Hematopoietic multipotent progenitor cell treated with erythropoietin and hydrocortisone succinate and interleukin-3 and kit ligand, for 15 days (in vitro differentiated cells): ENCODE measurements at regions not wholly inside any gene's neighbourhood (a gene's known extent, or its start where the extent isn't known, plus 50 kb on each side); places are given as distances from the start of the nearest gene placed in this dataset.
"Not testable (repeated sequence)": the region's sequence is repeated elsewhere in the genome, so short reads cannot be mapped to it uniquely, and the experiment has no call there.

Source experiments
- DNase-seq: peaks from one replicate; pipeline ENCODE4 v3.0.0-alpha.2; 2015; ENCODE audit warnings: low spot score

DNA sequence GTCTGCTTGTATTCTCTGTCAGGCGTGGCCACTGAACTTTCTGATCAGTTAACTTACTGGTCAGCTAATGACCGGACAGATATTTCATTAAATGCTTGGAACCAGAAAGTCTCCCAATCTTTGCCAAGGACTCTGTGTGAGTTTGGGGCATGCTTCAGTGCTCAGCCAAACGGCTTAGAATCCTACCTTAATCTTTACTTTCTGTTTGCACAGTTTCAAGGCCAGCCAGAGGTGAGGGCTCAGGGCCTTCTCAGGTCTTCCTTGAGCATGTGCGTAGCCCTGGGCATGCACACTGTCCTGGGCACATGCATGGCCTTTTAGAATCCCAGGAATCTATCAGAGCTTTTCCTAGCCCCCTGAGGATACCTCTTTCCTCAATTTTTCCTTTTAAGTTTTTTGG lies 230.1 kb downstream of the RAB11FIP4 start:
- DNase-seq = no peak

DNA sequence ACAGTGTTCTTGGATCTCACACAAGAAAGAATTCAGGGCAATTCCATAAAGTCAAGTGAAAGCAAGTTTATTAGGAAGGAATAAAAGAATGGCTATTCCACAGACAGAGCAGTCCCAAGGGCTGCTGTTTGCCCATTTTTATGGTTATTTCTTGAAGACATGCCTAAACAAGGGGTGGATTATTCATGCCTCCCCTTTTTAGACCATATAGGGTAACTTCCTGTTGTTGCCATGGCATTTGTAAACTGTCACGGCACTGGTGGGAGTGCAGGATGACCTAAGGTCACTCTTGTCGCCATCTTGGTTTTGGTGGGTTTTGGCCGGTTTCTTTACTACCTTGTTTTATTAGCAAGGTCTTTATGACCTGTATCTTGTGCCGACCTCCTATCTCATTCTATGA lies 219.6 kb downstream of the RAB11FIP4 start:
- not testable (repeated sequence) for DNase-seq

DNA sequence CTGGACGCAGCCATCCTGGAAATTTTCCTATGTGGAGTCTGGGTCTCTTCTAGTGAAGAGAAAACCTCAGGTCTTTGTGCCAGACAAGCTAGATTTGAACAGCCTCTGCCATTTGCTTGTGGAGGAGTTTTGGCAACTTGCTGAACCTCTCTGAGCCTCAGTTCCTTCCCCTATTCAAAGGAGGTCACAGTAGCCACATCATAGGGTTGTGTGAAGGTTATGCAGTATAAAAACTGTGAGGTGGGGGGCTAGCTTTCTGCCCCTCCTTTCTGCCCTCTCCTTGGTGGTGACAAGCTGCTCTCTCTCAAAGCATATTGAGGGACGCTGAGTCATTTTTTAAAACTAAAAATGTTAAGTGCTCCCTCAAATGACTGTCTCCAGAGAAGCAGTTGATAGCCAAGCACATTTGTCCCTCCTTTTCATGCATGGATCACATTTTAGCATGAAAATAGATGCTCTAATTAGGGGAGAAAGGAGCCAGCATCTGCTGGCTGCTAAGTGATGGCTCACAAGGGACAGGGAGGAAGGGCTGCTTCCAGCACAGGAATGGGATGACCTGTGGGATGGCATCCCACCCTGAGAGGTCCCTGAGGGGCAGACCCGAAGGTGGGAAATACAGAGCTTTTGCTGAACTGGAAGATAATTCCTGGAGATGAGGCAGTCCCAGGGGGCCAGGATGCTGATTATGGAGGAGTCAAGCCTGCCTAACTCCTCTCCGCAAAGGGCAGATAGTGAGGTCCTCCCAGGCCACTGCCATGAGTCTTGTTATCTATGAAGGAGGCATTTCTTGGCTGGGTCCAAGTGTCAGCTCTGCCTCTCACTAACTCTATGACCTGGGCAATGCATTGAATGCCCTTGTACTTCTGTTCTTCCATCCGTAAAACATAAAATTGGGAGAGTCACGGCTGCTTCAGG lies 218.8 kb downstream of the RAB11FIP4 start:
- DNase-seq = no peak

DNA sequence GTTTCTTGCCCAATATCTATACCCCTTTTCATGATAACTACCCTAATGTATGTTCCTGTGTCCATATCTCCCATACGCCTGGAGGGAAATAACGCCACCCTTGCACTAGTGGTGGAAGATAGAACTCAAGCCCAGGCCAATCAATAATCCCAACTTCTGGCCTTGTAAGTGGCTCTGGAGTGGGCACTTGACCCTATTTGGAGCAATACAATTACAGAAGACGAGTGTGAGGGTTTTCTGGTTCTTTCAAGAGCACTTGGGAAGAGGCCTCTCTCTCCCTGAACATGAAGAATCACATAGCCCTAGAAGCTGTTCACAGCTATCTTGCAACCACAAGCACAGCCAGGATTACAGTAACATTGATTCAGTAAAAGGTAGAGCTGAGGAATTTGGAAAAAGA lies 217.9 kb downstream of the RAB11FIP4 start:
- DNase-seq = no peak

DNA sequence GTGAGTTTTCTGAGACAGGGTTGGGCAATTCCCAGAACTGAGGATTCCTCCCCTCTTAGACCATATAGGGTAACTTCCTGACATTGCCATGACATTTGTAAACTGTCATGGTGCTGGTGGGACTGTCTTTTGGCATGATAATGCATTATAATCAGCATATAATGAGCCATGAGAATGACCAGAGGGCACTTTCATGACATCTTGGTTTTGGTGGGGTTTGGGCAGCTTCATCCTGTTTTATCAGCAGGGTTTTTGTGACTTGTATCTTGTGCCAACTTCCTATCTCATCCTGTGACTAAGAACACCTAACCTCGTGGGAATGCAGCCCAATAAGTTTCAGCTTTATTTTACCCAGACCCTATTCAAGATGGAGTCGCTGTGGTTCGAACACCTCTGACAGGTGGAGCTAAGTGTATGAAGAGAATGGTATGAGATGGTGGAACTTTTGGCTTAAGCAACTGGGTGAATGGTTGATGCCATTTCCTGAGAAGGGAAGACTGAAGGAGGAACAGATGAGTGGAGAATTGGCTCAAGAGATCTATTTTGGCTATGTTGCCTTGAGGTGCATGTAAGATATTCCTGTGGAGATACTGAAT lies 217.3 kb downstream of the RAB11FIP4 start:
- no peak for DNase-seq

DNA sequence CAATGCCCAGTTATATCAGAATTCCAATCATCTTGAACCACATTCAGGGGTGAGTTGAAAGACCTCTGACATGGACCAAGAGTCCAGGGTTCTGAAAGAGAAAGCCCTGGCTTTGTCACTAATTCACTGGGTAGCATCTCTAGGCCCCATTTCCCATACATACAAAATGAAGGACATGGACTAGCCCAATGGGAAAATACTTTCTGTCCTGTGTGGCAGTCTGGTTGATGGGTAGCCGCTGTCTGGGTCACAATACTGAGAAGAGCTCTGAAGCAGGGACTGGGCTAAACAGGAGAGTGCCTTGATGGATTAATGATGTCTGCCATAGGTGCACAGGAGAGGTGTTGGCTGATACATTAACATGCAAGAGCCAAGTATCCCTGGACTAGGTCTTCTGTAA lies 214.3 kb downstream of the RAB11FIP4 start:
- DNase-seq = no peak

DNA sequence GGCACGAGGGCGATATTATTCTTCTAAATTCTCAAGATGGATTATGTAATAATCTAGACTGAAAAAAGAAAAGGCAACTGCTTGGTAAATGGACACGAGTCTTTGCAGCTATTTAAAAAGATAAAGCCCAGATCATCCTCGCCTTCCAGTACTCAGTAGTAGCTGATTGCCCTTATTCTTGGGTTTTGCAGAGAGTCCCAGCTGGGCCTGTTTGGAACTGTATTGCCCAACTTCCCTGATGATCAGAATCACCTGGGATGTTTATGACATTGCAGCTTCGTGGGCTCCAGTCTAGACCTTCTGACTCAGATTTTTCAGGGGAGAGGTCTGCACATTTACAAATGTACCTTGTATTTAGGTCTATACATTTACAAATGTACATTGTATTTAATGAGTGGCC lies 213.5 kb downstream of the RAB11FIP4 start:
- DNase-seq = no peak

DNA sequence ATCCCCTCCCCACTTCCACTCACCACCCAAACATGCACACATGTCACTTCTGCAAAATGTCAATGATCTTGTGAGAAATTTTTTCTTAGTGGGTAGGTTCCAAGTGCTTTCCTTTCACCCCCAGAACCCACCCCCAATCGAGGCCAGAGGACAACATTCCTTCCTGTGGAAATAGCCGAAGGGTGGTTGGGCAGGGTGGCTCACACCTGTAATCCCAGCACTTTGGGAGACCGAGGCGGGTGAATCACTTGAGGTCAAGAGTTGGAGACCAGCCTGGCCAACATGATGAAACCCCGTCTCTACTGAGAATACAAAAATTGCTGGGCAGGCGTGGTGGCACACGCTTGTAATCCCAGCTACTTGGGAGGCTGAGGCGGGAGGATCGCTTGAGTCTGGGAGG lies 208.7 kb downstream of the RAB11FIP4 start:
- not testable (repeated sequence) for DNase-seq

DNA sequence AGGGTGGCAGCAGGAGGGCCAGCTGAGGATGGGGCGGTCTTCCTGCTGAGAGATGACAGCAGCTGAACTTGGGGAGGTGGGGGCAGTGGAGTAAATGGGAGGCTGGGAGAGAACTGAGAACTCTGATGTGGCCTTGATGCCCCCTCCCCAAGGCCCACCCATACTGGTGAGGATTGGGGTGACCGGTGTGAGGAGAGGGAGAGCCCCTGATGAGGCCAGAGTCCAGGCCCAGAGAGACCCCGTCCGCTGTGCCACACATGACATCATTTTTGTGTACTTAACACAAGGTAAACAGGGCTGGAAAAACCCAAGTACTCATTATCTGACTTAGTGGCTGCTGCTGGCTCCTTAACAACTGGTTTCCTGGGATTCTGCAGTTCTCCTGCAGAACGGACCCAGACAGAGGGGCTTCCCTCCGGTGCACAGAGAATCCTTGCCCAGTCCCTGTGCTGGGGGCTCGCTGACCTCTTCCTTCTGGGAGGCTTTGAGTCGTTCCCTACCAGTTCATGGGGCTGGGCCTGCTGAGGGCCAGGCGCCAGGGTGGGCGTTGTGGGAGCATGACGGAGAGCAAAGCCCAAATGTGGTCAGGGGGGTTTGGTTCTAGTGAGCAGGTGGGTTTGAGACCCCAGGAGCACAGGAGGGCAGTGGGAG lies 207.6 kb downstream of the RAB11FIP4 start:
- no peak for DNase-seq

DNA sequence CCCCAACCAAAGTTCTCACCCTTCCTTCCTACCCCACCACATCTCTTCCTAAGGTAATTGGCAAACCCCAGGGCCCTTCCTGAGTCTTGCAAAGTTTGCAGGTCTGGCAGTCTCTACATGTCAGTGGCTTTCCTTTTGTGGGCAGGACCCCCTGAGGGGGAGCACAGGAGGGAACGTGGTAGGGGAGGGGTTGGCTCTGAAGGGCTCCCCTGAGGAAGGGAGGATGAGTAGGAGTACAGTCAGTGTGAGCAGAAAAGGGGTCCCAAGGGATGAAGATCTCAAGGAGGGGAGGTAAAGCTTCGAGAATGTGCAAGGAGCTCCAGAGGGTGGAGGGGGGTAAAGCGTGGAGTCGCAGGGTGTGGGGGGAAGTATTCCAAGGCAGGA lies 206.9 kb downstream of the RAB11FIP4 start:
- no peak for DNase-seq

DNA sequence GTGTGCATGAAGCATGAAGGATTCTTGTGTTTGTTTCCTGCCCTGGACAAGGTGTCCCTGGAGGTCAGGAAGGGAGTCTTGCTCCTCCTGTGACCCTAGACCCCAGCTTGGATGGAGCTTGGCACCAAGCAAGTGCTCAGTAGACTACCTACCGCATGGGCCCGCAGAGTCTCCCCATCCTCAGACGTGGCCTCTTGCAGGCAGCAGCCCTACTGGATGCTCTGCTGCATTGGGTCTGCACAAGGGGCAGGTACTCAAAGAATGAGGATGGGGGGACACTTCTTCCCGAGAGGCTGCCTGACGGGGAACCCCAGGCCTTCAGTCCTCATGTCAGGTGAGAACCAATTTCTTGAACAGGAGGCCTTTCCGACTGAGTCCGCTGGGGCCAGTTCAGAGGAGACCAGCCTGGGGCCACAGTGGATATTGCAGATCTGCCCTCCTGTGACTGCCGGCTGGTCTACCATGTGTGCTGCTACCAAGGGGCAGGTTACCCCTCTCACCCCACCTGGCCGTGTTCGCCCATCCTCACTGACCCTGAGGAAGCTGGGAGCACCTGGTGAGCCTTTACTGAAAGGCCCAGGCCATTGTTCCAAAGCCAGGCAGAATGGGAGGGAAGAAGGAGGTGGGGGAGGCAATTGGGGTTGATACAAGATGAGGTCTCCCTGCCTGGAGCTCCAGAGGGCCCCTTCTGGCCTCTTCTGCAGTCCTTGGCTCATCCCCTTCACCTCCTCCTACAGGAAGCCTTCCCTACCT lies 206.3 kb downstream of the RAB11FIP4 start:
- DNase-seq = no peak

DNA sequence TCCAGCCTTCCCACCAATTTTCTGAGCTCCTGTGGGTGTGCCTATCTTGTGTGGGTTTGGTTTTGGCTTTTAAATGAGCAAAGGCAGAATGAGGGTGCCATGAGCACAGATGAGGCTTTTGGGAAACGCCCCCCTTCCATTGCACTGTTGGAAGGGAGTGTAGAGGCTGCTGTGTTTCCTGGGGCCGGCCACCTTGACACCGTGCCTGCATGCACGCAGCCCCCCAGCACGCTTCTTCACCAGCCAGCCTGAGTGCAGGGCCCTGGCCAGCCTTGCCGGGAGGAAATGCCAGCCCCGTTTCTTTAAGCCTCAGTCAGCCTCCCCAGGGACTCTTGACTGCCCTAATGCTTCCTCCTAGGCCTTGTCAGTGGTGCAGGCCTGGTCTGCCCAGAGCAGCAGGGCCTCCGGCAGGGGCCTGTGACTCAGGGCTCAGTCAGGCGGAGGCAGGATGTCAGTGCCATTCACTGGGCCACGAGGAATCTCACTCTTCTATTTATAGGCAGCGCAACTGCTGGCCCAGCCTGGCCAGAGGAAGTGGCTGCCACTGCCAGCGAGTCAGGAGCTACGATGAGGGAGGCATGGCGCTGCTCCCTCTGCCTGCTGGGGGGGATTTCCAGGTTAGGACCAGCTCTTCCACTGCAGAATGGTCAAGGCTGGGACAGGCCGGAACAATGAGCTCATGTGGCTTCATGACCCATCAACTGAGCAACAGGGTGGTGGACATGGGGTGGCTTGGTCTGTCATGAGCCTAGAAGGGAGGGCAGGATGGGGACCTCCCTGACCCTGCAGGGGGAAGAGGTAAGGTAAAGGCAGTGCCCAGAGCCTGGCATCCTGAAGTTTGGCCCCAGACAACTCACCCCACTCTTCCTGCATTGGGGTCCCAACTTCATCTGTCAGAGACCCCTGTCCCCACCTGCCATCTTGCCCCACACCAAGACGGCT lies 205.2 kb downstream of the RAB11FIP4 start:
- DNase-seq = no peak

DNA sequence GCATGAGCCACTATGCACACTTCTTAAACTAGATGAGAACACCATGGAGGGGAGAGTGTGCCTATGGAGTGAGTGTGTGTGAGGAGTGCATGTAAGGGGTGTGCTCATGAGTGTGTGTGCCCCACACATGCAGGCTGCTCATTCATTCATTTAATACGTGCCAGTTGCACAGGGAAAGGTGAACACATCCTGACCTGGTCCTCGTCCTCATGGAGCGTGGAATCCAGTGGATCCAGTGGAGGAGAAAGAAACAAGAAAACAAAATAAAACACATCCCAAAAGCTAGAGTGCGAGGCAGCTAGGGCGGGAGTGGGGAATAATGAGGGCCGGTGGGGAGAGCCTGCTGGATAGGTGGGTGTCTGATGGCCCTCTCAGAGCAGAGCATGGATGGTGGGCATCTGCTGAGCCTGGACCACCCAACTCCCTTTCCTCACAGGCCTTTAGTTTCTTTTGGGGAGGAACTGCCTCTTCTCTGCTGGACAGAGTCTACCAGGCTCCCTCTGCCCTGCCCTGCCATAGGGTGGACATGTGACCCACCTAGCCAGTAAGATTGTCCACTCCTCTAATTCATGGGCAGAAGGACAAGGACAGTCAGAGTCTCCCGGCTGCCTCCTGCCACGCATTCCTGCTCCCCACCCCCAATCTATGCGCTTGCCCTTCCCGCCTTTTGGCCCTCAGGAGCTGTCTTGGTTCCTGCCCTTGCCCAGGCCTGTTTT lies 204.3 kb downstream of the RAB11FIP4 start:
- no peak for DNase-seq

DNA sequence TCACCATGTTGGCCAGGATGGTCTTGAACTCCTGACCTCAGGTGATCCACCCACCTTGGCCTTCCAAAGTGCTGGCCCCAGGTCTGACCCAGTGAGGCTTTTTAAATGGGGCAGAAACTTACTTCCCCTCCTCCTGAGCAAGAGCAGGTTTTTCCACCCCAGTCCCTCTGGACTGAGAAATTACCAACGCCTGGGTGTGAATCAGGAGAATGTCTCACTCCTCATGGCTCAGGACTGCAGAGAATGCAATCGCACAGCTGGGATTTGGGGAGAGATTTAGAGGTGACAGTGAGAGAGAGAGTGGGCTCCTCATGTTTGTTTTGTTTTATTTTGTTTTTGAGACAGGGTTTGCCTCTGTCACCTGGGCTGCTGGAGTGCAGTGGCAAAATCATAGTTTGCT lies 203.6 kb downstream of the RAB11FIP4 start:
- DNase-seq = no peak

DNA sequence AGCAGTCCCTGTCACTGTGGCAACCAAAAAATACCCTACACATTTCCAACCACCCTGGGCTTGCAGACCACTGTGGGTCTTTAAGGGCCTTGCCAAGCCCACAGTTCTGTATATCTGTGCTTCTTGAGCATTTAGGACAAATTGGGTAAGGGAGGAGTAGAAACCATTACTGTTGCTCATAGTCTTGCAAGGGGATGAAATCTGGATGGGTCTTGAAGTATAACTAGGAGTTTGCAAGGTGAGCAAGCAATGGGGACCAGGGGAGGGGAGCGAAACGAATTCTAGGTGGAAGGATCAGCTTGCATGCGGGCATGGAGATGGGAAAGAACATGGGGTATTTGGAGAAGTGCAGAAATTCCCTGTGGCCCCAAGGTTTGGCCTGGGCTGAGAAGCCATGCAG lies 202.9 kb downstream of the RAB11FIP4 start:
- no peak for DNase-seq

DNA sequence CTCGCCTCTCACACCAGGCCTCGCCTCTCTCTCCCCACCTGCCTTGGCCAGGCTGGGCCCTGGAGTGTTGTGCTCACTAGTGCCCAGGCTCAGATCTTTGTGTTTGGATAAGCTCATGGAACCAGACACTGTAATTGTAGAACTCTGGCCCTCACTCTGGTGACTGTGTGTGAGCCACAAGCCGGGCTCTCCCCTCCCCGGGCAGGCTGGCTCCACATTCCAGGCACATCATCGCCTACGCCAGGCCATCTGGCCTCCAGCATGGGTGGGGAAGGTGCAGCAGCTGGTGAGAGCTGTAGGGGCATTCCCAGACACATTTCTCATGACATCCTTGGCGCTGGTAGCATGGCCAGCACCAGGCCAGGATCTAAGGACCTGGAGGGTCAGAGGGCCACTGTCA lies 202.3 kb downstream of the RAB11FIP4 start:
- DNase-seq = no peak

DNA sequence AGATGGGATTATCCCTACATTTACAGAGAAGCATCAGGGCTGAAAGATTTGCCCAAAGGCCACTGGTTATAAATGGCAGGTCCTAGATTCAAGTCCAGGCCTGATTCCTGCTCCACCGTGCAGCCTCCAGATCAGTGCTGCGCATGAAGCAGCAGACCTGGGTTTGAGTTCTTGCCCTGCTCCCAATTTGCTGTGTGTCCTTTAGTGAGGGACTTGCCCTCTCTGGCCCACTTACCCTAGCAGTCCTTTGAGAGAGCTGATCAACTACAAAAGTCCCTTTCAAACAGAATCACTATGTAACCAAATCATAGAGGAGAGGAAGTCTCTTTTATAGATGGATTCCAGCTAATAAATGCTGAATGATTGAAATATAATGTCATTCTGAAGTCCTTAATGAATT lies 200.4 kb downstream of the RAB11FIP4 start:
- DNase-seq = no peak

DNA sequence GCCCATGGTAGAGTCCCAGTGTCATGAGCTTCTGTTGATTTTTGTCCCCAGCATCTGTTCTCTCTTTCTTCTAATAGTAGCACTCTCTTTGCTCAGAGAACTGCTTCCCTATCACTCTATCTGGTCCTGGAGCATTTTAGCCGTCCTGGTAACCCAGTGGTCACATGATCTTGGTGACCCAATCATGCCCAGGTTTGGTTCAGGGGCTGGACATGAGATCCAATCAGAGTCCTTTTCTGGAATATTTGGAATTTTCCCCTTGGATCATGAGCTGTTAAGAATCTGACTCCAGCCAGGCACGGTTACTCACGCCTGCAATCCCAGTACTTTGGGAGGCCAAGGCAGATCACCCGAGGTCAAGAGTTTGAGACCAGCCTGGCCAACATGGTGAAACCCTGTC lies 197.0 kb downstream of the RAB11FIP4 start:
- no peak for DNase-seq

DNA sequence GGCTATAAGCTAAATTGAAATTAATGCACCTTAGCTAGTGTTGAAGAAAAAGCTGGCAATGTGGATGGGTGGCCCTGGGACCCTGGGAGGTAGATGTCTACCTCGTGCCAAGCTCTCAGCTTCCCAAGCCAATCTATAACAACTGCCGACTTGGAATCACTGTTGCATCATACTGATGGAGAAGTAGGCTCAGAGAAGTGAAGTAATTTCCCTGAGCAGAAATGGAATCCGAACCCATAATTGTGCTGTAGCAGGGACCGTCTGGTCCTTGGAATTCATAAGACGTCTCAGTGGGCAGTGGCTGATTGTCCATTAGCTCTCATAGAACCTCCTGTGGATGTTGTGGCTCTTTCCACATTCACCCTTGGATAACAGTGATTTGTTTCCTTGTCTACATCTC lies 196.6 kb downstream of the RAB11FIP4 start:
- DNase-seq = no peak
